NCI-H1930 (cell line): ENCODE measurements at regions not wholly inside any gene's neighbourhood (a gene's known extent, or its start where the extent isn't known, plus 50 kb on each side); places are given as distances from the start of the nearest gene placed in this dataset.

ENCODE experiments used
- DNase-seq, 2 experiments: peaks; one replicate each; lab custom pipeline; 2025; lab: John Stamatoyannopoulos, UW

GRCh38 chr11:131121426-131122333, 205.4 kb upstream of the SNX19 start:
- DNase-seq = no peak

- DNase-seq = no peak
Observed at GRCh38 chr11:131122448-131122847, 206.2 kb upstream of the SNX19 start.

- DNase-seq = no peak
Observed at GRCh38 chr11:131129474-131129873, 213.2 kb upstream of the SNX19 start.

- DNase-seq = no peak
Observed at GRCh38 chr11:131135611-131136010, 219.3 kb upstream of the SNX19 start.

GRCh38 chr11:131136486-131136885, 220.2 kb upstream of the SNX19 start:
- DNase-seq = no peak

GRCh38 chr11:131137046-131137445, 220.8 kb upstream of the SNX19 start:
- DNase-seq = no peak

GRCh38 chr11:131138731-131139130, 222.5 kb upstream of the SNX19 start:
- no peak for DNase-seq

GRCh38 chr11:131145791-131146190, 224.6 kb upstream of the NTM start:
- no peak for DNase-seq

- DNase-seq = no peak
Observed at GRCh38 chr11:131146827-131147490, 223.5 kb upstream of the NTM start.

- no peak for DNase-seq
Observed at GRCh38 chr11:131154351-131154750, 216.1 kb upstream of the NTM start.

GRCh38 chr11:131157678-131158077, 212.7 kb upstream of the NTM start:
- no peak for DNase-seq

GRCh38 chr11:131160846-131161245, 209.6 kb upstream of the NTM start:
- no peak for DNase-seq

- no peak for DNase-seq
Observed at GRCh38 chr11:131163613-131164012, 206.8 kb upstream of the NTM start.

- DNase-seq = no peak
Observed at GRCh38 chr11:131165036-131165435, 205.4 kb upstream of the NTM start.

GRCh38 chr11:131168839-131169713, 201.3 kb upstream of the NTM start:
- no peak for DNase-seq

GRCh38 chr11:131172011-131172410, 198.4 kb upstream of the NTM start:
- no peak for DNase-seq

- no peak for DNase-seq
Observed at GRCh38 chr11:131178020-131178419, 192.4 kb upstream of the NTM start.

GRCh38 chr11:131178596-131178995, 191.8 kb upstream of the NTM start:
- DNase-seq = no peak

GRCh38 chr11:131179836-131180235, 190.6 kb upstream of the NTM start:
- no peak for DNase-seq

- no peak for DNase-seq
Observed at GRCh38 chr11:131185915-131186314, 184.5 kb upstream of the NTM start.

- DNase-seq = no peak
Observed at GRCh38 chr11:131186629-131187101, 183.8 kb upstream of the NTM start.

GRCh38 chr11:131190446-131190845, 180.0 kb upstream of the NTM start:
- no peak for DNase-seq
